ENCODE measurements at regions not wholly inside any gene's neighbourhood (a gene's known extent, or its start where the extent isn't known, plus 50 kb on each side); places are given as distances from the start of the nearest gene placed in this dataset.

- TF ChIP-seq CTCF (IDR thresholded peaks at IDR 0.05) (no peak), POLR2A (IDR thresholded peaks at IDR 0.05) (no peak), POLR2AphosphoS5 (IDR thresholded peaks at IDR 0.05) (no peak), EP300 (IDR thresholded peaks at IDR 0.05) (no peak)
Observed at GRCh38 chr18:71221405-71221804, 932.6 kb downstream of the SOCS6 start.

Measured in suprapubic skin (tissue), 4 donors.